Heart left ventricle (tissue), 13 donors: ENCODE measurements at regions not wholly inside any gene's neighbourhood (a gene's known extent, or its start where the extent isn't known, plus 50 kb on each side); places are given as distances from the start of the nearest gene placed in this dataset.
"Not testable (repeated sequence)": the region's sequence is repeated elsewhere in the genome, so short reads cannot be mapped to it uniquely, and the experiment has no call there.

ENCODE experiments used
- CTCF ChIP-seq, 12 donors: fragments of 200-600 bp; sonication (generic) in 4 of 12; IDR thresholded peaks; one replicate each; pipeline versions ENCODE4 v1.5.0 to v1.8.0; 2018 to 2022; ENCODE audit warnings: antibody characterized with exemption in 12 of 12, mild to moderate bottlenecking in 5 of 12
- POLR2A ChIP-seq, 2 donors: fragments of 450-650 bp; IDR thresholded peaks; one replicate each; pipeline ENCODE4 v1.6.1; 2017; ENCODE audit warnings: antibody characterized with exemption in 2 of 2, mild to moderate bottlenecking in 2 of 2, moderate library complexity in 2 of 2
- donor health status: ischemic (EF 13 %, LVEDD 7.1; RV severe dilation, severe dysfunction).
- donor health status: DM: no; HTN: yes; CAD: no.
- donor health status: DM: no; HTN: no; CAD: no.
- donor health status: ischemic (EF 25% LVEDD 6.9; RV normal size, moderate dysfunction).
- donor health status: ischemic (EF 25% LVEDD 5.7; RV mildly dilated, moderate dysfunction).
- donor health status: ischemic (EF 35%, LVEDD 5.7; RV mildly dilated, moderate dysfunction).
- donor health status: nonischemic (EF 11% LVEDD 7.7; RV severe dilation, severe dysfunction).
- donor health status: DM: yes; HTN: yes; CAD: no.
- donor health status: PGD.
- donor health status: ischemic (EF 29% LVEDD 5.4; RV normal size, mild dysfunction).
- donor health status: nonischemic (EF 23%, LVEDD 6.1; RV moderate dilation, normal function).

GRCh38 chr2:62616486-62616885 lies 89.0 kb upstream of the EHBP1 start:
- not testable (repeated sequence) for TF ChIP-seq CTCF, POLR2A (IDR thresholded peaks at IDR 0.05)
